K562 (cell line): ENCODE measurements at regions not wholly inside any gene's neighbourhood (a gene's known extent, or its start where the extent isn't known, plus 50 kb on each side); places are given as distances from the start of the nearest gene placed in this dataset.

Experiments used
- ATAC-seq: fragments of 200-7000 bp; cut with Tn5 transposase; 3 replicates; pipeline ENCODE4 v1.9.1; 2020; ENCODE audit warnings: moderate library complexity
- BruUV-seq: library from RNA; stranded (reverse); fragments of 400-500 nt; replicated peaks from 2 replicates; lab custom pipeline; 2021; lab: Mats Ljungman, UMichigan
- CTCF ChIA-PET: fragments of 300-600 bp; formaldehyde crosslinking; extraction: SDS; loops from one replicate; lab custom pipeline; 2021; ENCODE audit warnings: low intra/inter-chr PET ratio; lab: Yijun Ruan, JAX
- POLR2A ChIA-PET: fragments of 300-600, 350-650 bp; sonication (Branson Sonifier 250); formaldehyde crosslinking; extraction: SDS; loops from one replicate; lab custom pipeline; 2021; ENCODE audit warnings: antibody characterized with exemption, inconsistent platforms; lab: Yijun Ruan, JAX
- DNase-seq, 4 experiments: peaks; one replicate each; pipeline versions ENCODE4 v3.0.0 to v3.0.0-alpha.2; 2011 to 2018; ENCODE audit warnings: low spot score in 3 of 4, mixed read lengths in 3 of 4; ENCODE audit errors: extremely low read depth in 1 of 4
- FAIRE-seq: peaks from 2 replicates; lab custom pipeline; 2011; peaks lifted over from hg19 to GRCh38; lab: Jason Lieb, UNC
- H2AFZ ChIP-seq: 2 replicates; pipeline ENCODE4 v1.6.0; 2011; ENCODE audit warnings: low read depth, low read length, control low read depth, inconsistent platforms
- H3K27ac ChIP-seq: fragments of 200-600 bp; 3 replicates; pipeline ENCODE4 v1.8.0; 2011; ENCODE audit warnings: low read depth, mild to moderate bottlenecking, control low read depth, inconsistent platforms, low read length, moderate library complexity, mixed read lengths; ENCODE audit errors: extremely low read depth
- H3K27me3 ChIP-seq, 2 experiments: fragments of 300-600 bp in 1 of 2; 2 replicates in 1 of 2; 3 replicates in 1 of 2; pipeline versions ENCODE4 v1.6.0 to v1.8.0; 2011; ENCODE audit warnings: inconsistent platforms in 2 of 2, low read length in 2 of 2, mild to moderate bottlenecking in 1 of 2, mixed read lengths in 1 of 2, moderate library complexity in 1 of 2; ENCODE audit not compliant: control insufficient read depth in 2 of 2, insufficient read depth in 2 of 2
- H3K36me3 ChIP-seq: fragments of 300-600 bp; 3 replicates; pipeline ENCODE4 v1.8.0; 2011; ENCODE audit warnings: mild to moderate bottlenecking, low read length, inconsistent platforms; ENCODE audit not compliant: control insufficient read depth, insufficient read depth
- H3K4me1 ChIP-seq, 2 experiments: fragments of 200-600 bp in 1 of 2; replicated peaks in 1 of 2; 2 replicates in 1 of 2; 3 replicates in 1 of 2; pipeline versions ENCODE4 v1.5.1 to v1.8.0; 2011; ENCODE audit warnings: inconsistent platforms in 2 of 2, low read length in 2 of 2, mild to moderate bottlenecking in 1 of 2, mixed read lengths in 1 of 2, moderate library complexity in 1 of 2; ENCODE audit not compliant: control insufficient read depth in 2 of 2, insufficient read depth in 2 of 2
- H3K4me2 ChIP-seq: 2 replicates; pipeline ENCODE4 v1.6.1; 2011; ENCODE audit warnings: low read length, control low read depth, inconsistent platforms, mixed read lengths; ENCODE audit not compliant: insufficient read depth
- H3K4me3 ChIP-seq: fragments of 200-600 bp; sonication (generic), shearing (Covaris generic); 2 replicates; pipeline ENCODE4 v1.5.1; 2016; ENCODE audit warnings: control low read depth, inconsistent platforms
- H3K79me2 ChIP-seq: fragments of 200-600 bp; 3 replicates; pipeline ENCODE4 v1.8.0; 2011; ENCODE audit warnings: low read length, inconsistent platforms; ENCODE audit not compliant: control insufficient read depth, insufficient read depth
- H3K9ac ChIP-seq, 2 experiments: 2 replicates each; pipeline versions ENCODE4 v1.6.0 to v1.6.1; 2011; ENCODE audit warnings: low read depth in 2 of 2, low read length in 2 of 2, control low read depth in 1 of 2, inconsistent platforms in 1 of 2, mild to moderate bottlenecking in 1 of 2, mixed read lengths in 1 of 2; ENCODE audit not compliant: insufficient read depth in 1 of 2
- H3K9me1 ChIP-seq: one replicate; pipeline ENCODE4 v1.6.0; 2011; ENCODE audit warnings: inconsistent platforms, mild to moderate bottlenecking, low read length, moderate library complexity; ENCODE audit not compliant: control insufficient read depth, insufficient read depth
- H3K9me3 ChIP-seq: replicated peaks from 2 replicates; pipeline ENCODE4 v1.5.1; 2011; ENCODE audit warnings: low read depth, low read length, inconsistent platforms; ENCODE audit not compliant: control insufficient read depth, insufficient read depth
- H4K20me1 ChIP-seq: replicated peaks from 2 replicates; pipeline ENCODE4 v1.6.1; 2011; ENCODE audit warnings: low read length, inconsistent platforms, mixed read lengths; ENCODE audit not compliant: control insufficient read depth, insufficient read depth
- AFF1 ChIP-seq, 2 experiments: fragments of 450-650 bp; IDR thresholded peaks; 2 replicates each; pipeline ENCODE4 v1.6.1; 2018; ENCODE audit warnings: mild to moderate bottlenecking in 2 of 2, low read depth in 1 of 2; ENCODE audit not compliant: partially characterized antibody in 2 of 2
- ATF6 ChIP-seq: sonication (generic); formaldehyde crosslinking; IDR thresholded peaks from 2 replicates; pipeline ENCODE4 v1.4.0; 2020; ENCODE audit warnings: mild to moderate bottlenecking, missing genetic modification reagents
- BRCA1 ChIP-seq, 2 experiments: fragments of 450-650 bp in 1 of 2; sonication (generic) in 1 of 2; formaldehyde crosslinking in 1 of 2; IDR thresholded peaks; 2 replicates each; pipeline versions ENCODE4 v1.5.0 to v1.6.1; 2017 to 2020; ENCODE audit warnings: mild to moderate bottlenecking in 1 of 2, missing genetic modification reagents in 1 of 2
- E2F1 ChIP-seq: sonication (generic); formaldehyde crosslinking; IDR thresholded peaks from 2 replicates; pipeline ENCODE4 v1.8.1; 2023; ENCODE audit warnings: mild to moderate bottlenecking, missing genetic modification reagents, moderate library complexity
- GABPB1 ChIP-seq: sonication (generic); formaldehyde crosslinking; IDR thresholded peaks from 2 replicates; pipeline ENCODE4 v1.8.0; 2022; ENCODE audit warnings: mild to moderate bottlenecking, missing genetic modification reagents
- KLF1 ChIP-seq: fragments of 450-650 bp; IDR thresholded peaks from 2 replicates; pipeline ENCODE4 v1.6.1; 2016; ENCODE audit warnings: missing genetic modification characterization, missing compliant biosample characterization
- ZNF449 ChIP-seq: fragments of 250-450 bp; sonication (Bioruptor Pico); IDR thresholded peaks from 2 replicates; pipeline ENCODE4 v1.8.0; 2022; ENCODE audit warnings: moderate library complexity, mild to moderate bottlenecking, inconsistent platforms
- ZNF511 ChIP-seq: sonication (generic); formaldehyde crosslinking; IDR thresholded peaks from 2 replicates; pipeline ENCODE4 v1.8.0; 2022; ENCODE audit warnings: mild to moderate bottlenecking, missing genetic modification reagents
- ZNF778 ChIP-seq: fragments of 450-650 bp; formaldehyde crosslinking; IDR thresholded peaks from 2 replicates; pipeline ENCODE4 v1.4.0; 2020; ENCODE audit warnings: mild to moderate bottlenecking, moderate library complexity
- WGBS: fragments of 100-300 bp; shearing (Covaris generic); methylation state at CpG from one replicate; pipeline ENCODE4 v1.1.6; 2016; ENCODE audit warnings: low coverage, mixed read lengths; ENCODE audit not compliant: insufficient coverage; ENCODE audit errors: missing lambda C conversion rate; 5-methylcytosine and 5-hydroxymethylcytosine counted together
- in situ Hi-C: fragments of 300-500 bp; cut with MboI; formaldehyde crosslinking; loops from 4 replicates; pipeline ENCODE4 v1.15.0; 2018; ENCODE audit warnings: inconsistent platforms, mixed read lengths
- intact Hi-C: fragments of 100-400 bp; cut with micrococcal nuclease; formaldehyde crosslinking; loops from 2 replicates; pipeline ENCODE4 v1.14.2; 2022

GRCh38 chr2:67499989-67500388, 102.9 kb downstream of the ETAA1 start:
- CTCF ChIA-PET, result no interaction called here
- FAIRE-seq (no peak), ATAC-seq (no peak), DNase-seq (no peak)
- H3K9ac ChIP-seq, result no peak overlapping the region
- no TSS peak for BruUV-seq
- no peaks in the 10 kb centered on the region for H3K9me1 ChIP-seq
- no peak overlapping the region for H3K27ac ChIP-seq
- intact Hi-C loops, result no loop called here
- H3K4me1 ChIP-seq, result no peaks in the 10 kb centered on the region
- no peak overlapping the region for H3K4me2 ChIP-seq
- in situ Hi-C loops, result no loop called here
- POLR2A ChIA-PET, result no interaction called here
- H4K20me1 ChIP-seq, result no peaks in the 10 kb centered on the region
- no peak overlapping the region for H3K4me3 ChIP-seq
- H2AFZ ChIP-seq, result no peak overlapping the region
- no peaks in the 10 kb centered on the region for H3K79me2 ChIP-seq
- no peaks in the 10 kb centered on the region for H3K36me3 ChIP-seq
- WGBS, result 0% methylated on average over 4 of the region's 4 CpGs
- no peaks in the 10 kb centered on the region for H3K9me3 ChIP-seq
- no peaks in the 10 kb centered on the region for H3K27me3 ChIP-seq
- TF ChIP-seq ATF6 (CRISPR knock-in tag) (no peak), GABPB1 (no peak), BRCA1 (IDR thresholded peaks at IDR 0.05) (no peak), BRCA1 (CRISPR knock-in tag; IDR thresholded peaks at IDR 0.05) (no peak), ZNF511 (CRISPR knock-in tag) (no peak), ZNF778 (CRISPR knock-in tag) (no peak), E2F1 (CRISPR knock-in tag) (no peak), KLF1 (tag) (no peak), ZNF449 (CRISPR knock-in tag) (no peak), AFF1 (IDR thresholded peaks at IDR 0.05; ENCODE audit: low read depth in 1 of 2, partially characterized antibody in 2 of 2) (no peak)
